ENCODE measurements at regions not wholly inside any gene's neighbourhood (a gene's known extent, or its start where the extent isn't known, plus 50 kb on each side); places are given as distances from the start of the nearest gene placed in this dataset.

- no peaks in the 10 kb centered on the region for H3K4me1 ChIP-seq (ENCODE audit: control insufficient read depth, insufficient read depth, low read length, poor library complexity, severe bottlenecking)
- WGBS, 2 experiments (ENCODE audit: insufficient coverage in 2 of 2): no CpG with 5 or more reads among the region's 2 CpGs
- no peaks in the 10 kb centered on the region for H3K36me3 ChIP-seq (ENCODE audit: control insufficient read depth, insufficient read depth, low read length)
- H3K9me3 ChIP-seq (ENCODE audit: control insufficient read depth, low read length): no peaks in the 10 kb centered on the region
- H3K27ac ChIP-seq (ENCODE audit: low read depth, low read length, severe bottlenecking): no peak overlapping the region
- H3K4me3 ChIP-seq (ENCODE audit: extremely low read depth, insufficient read depth, low read length, poor library complexity, severe bottlenecking): no peak overlapping the region
Measured at GRCh38 chr16:13314633-13315032, 413.2 kb downstream of the SHISA9 start.

- H3K27ac ChIP-seq (ENCODE audit: low read depth, low read length, severe bottlenecking): peak overlapping the region; percentile 23
- H3K36me3 ChIP-seq (ENCODE audit: control insufficient read depth, insufficient read depth, low read length): no peaks in the 10 kb centered on the region
- 81 to 86% methylated on average over 2 of the region's 5 CpGs for WGBS, 2 experiments (ENCODE audit: insufficient coverage in 2 of 2)
- no peaks in the 10 kb centered on the region for H3K4me1 ChIP-seq (ENCODE audit: control insufficient read depth, insufficient read depth, low read length, poor library complexity, severe bottlenecking)
- no peaks in the 10 kb centered on the region for H3K9me3 ChIP-seq (ENCODE audit: control insufficient read depth, low read length)
- H3K4me3 ChIP-seq (ENCODE audit: extremely low read depth, insufficient read depth, low read length, poor library complexity, severe bottlenecking): no peak overlapping the region
Measured at GRCh38 chr16:13315642-13316427, 414.4 kb downstream of the SHISA9 start.

DNA sequence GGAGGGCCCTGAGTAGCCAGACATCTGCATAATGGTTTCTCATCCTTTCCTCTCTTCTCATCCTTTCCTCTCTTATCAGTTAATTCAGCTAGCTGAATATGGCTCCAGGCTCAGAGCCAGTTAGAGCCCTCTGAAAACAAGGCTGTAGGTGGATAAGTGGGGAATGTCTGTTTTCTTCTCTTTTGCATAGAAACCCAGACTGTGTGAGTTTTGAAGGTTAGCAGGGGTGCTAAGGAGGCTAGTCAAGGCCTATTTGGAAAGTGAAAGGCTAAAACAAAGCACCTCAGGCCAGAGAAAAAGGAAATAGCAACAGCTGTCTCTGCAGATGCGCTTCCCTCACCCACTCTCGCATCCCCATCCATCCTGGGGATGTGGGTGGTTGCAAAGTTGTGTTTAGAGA, 420.9 kb downstream of the SHISA9 start:
- Histone ChIP-seq H3K4me3 (ENCODE audit: extremely low read depth, insufficient read depth, low read length, poor library complexity, severe bottlenecking) (no peak overlapping the region), H3K4me1 (ENCODE audit: control insufficient read depth, insufficient read depth, low read length, poor library complexity, severe bottlenecking) (peaks cover 4% of the 10 kb centered on the region), H3K9me3 (ENCODE audit: control insufficient read depth, low read length) (no peaks in the 10 kb centered on the region), H3K36me3 (ENCODE audit: control insufficient read depth, insufficient read depth, low read length) (no peaks in the 10 kb centered on the region), H3K27ac (ENCODE audit: low read depth, low read length, severe bottlenecking) (peak overlapping the region; percentile 16)
- WGBS, 2 experiments (ENCODE audit: insufficient coverage in 2 of 2): no CpG with 5 or more reads among the region's 2 CpGs

DNA sequence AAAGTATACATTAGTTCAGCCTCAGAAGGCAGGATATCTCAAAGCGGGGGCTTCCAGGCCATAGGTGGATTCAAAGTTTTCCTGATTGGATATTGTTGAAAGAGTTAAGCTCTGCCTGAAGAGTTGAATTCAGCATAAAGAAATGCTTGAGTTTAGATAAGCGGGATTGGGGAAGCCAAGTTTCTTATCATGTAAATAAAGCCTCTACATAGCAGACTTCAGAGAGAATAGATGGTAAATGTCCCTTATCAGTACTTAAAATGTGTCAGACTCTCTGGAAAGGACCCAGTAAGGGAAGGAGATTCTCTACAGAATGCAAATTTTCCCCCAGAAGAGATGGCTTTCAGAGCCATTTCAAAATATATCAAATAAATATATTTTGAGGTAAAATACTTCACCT, 423.5 kb downstream of the SHISA9 start:
- Histone ChIP-seq H3K4me1 (ENCODE audit: control insufficient read depth, insufficient read depth, low read length, poor library complexity, severe bottlenecking) (peaks cover 4% of the 10 kb centered on the region), H3K4me3 (ENCODE audit: extremely low read depth, insufficient read depth, low read length, poor library complexity, severe bottlenecking) (no peak overlapping the region), H3K36me3 (ENCODE audit: control insufficient read depth, insufficient read depth, low read length) (no peaks in the 10 kb centered on the region), H3K9me3 (ENCODE audit: control insufficient read depth, low read length) (no peaks in the 10 kb centered on the region), H3K27ac (ENCODE audit: low read depth, low read length, severe bottlenecking) (no peak overlapping the region)
- WGBS, 2 experiments (ENCODE audit: insufficient coverage in 2 of 2): 100% methylated on average over 1 of the region's 2 CpGs

DNA sequence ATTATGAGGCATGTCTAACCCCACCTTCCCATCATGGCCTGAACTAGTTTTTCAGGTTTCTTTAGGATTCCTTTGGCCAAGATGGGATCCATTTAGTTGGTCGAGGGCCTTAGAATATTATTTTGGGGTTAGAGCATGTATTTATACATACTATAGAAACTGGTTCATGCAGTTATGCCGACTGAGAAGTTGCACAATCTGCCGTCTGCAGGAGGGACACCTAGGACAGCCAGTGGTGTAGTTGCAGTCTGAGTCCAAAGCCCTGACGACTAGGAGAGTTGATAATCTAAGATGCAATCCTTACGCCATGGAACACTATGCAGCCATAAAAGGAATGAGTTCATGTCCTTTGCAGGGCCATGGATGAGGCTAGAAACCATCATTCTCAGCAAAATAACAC, 424.0 kb downstream of the SHISA9 start:
- Histone ChIP-seq H3K27ac (ENCODE audit: low read depth, low read length, severe bottlenecking) (no peak overlapping the region), H3K4me3 (ENCODE audit: extremely low read depth, insufficient read depth, low read length, poor library complexity, severe bottlenecking) (no peak overlapping the region), H3K4me1 (ENCODE audit: control insufficient read depth, insufficient read depth, low read length, poor library complexity, severe bottlenecking) (peaks cover 4% of the 10 kb centered on the region), H3K9me3 (ENCODE audit: control insufficient read depth, low read length) (no peaks in the 10 kb centered on the region), H3K36me3 (ENCODE audit: control insufficient read depth, insufficient read depth, low read length) (no peaks in the 10 kb centered on the region)
- 67 to 100% methylated on average over 2 to 3 of the region's 5 CpGs for WGBS, 2 experiments (ENCODE audit: insufficient coverage in 2 of 2)

- Histone ChIP-seq H3K36me3 (ENCODE audit: control insufficient read depth, insufficient read depth, low read length) (no peaks in the 10 kb centered on the region), H3K27ac (ENCODE audit: low read depth, low read length, severe bottlenecking) (no peak overlapping the region), H3K9me3 (ENCODE audit: control insufficient read depth, low read length) (no peaks in the 10 kb centered on the region), H3K4me1 (ENCODE audit: control insufficient read depth, insufficient read depth, low read length, poor library complexity, severe bottlenecking) (no peaks in the 10 kb centered on the region), H3K4me3 (ENCODE audit: extremely low read depth, insufficient read depth, low read length, poor library complexity, severe bottlenecking) (no peak overlapping the region)
- WGBS, 2 experiments (ENCODE audit: insufficient coverage in 2 of 2): 100% methylated on average over 2 of the region's 2 CpGs
Measured at GRCh38 chr16:13331918-13332317, 430.5 kb downstream of the SHISA9 start.

GRCh38 chr16:13332713-13333255, 431.4 kb downstream of the SHISA9 start:
- H3K4me1 ChIP-seq (ENCODE audit: control insufficient read depth, insufficient read depth, low read length, poor library complexity, severe bottlenecking): no peaks in the 10 kb centered on the region
- no peaks in the 10 kb centered on the region for H3K9me3 ChIP-seq (ENCODE audit: control insufficient read depth, low read length)
- no peak overlapping the region for H3K4me3 ChIP-seq (ENCODE audit: extremely low read depth, insufficient read depth, low read length, poor library complexity, severe bottlenecking)
- WGBS, 2 experiments (ENCODE audit: insufficient coverage in 2 of 2): 65 to 90% methylated on average over 4 of the region's 7 CpGs
- H3K36me3 ChIP-seq (ENCODE audit: control insufficient read depth, insufficient read depth, low read length): no peaks in the 10 kb centered on the region
- H3K27ac ChIP-seq (ENCODE audit: low read depth, low read length, severe bottlenecking): no peak overlapping the region

DNA sequence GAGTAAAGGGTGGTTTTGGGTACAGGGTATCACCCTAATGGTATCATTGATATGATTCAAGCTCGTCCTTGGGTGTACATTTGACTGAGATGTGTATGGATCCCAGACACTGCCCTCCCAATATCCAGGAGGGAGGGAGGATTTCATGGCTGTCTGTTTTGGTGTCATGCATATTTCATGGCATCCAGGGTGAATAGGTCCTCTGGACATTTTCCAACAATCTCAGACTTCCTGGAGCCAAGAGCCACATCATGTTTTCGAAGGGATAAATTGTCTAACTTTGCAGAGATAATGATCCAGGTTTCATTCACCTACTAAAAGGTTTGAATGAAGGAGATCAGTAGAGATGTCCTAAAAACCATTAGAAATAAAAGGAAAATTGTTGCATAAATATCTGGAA, 431.9 kb downstream of the SHISA9 start:
- Histone ChIP-seq H3K36me3 (ENCODE audit: control insufficient read depth, insufficient read depth, low read length) (no peaks in the 10 kb centered on the region), H3K4me1 (ENCODE audit: control insufficient read depth, insufficient read depth, low read length, poor library complexity, severe bottlenecking) (no peaks in the 10 kb centered on the region), H3K4me3 (ENCODE audit: extremely low read depth, insufficient read depth, low read length, poor library complexity, severe bottlenecking) (no peak overlapping the region), H3K27ac (ENCODE audit: low read depth, low read length, severe bottlenecking) (no peak overlapping the region), H3K9me3 (ENCODE audit: control insufficient read depth, low read length) (no peaks in the 10 kb centered on the region)
- WGBS, 2 experiments (ENCODE audit: insufficient coverage in 2 of 2): 100% methylated on average over 1 of the region's 2 CpGs; no CpG with 5 or more reads in 1 of the 2 experiments

GRCh38 chr16:13335879-13336278, 434.5 kb downstream of the SHISA9 start:
- Histone ChIP-seq H3K36me3 (ENCODE audit: control insufficient read depth, insufficient read depth, low read length) (no peaks in the 10 kb centered on the region), H3K9me3 (ENCODE audit: control insufficient read depth, low read length) (no peaks in the 10 kb centered on the region), H3K27ac (ENCODE audit: low read depth, low read length, severe bottlenecking) (no peak overlapping the region), H3K4me1 (ENCODE audit: control insufficient read depth, insufficient read depth, low read length, poor library complexity, severe bottlenecking) (no peaks in the 10 kb centered on the region), H3K4me3 (ENCODE audit: extremely low read depth, insufficient read depth, low read length, poor library complexity, severe bottlenecking) (no peak overlapping the region)
- WGBS, 2 experiments (ENCODE audit: insufficient coverage in 2 of 2): 100% methylated on average over 4 of the region's 6 CpGs; no CpG with 5 or more reads in 1 of the 2 experiments

- WGBS, 2 experiments (ENCODE audit: insufficient coverage in 2 of 2): 100% methylated on average over 1 of the region's 1 CpG; no CpG with 5 or more reads in 1 of the 2 experiments
- no peaks in the 10 kb centered on the region for H3K36me3 ChIP-seq (ENCODE audit: control insufficient read depth, insufficient read depth, low read length)
- no peak overlapping the region for H3K4me3 ChIP-seq (ENCODE audit: extremely low read depth, insufficient read depth, low read length, poor library complexity, severe bottlenecking)
- H3K9me3 ChIP-seq (ENCODE audit: control insufficient read depth, low read length): no peaks in the 10 kb centered on the region
- no peak overlapping the region for H3K27ac ChIP-seq (ENCODE audit: low read depth, low read length, severe bottlenecking)
- H3K4me1 ChIP-seq (ENCODE audit: control insufficient read depth, insufficient read depth, low read length, poor library complexity, severe bottlenecking): no peaks in the 10 kb centered on the region
Measured at GRCh38 chr16:13336335-13336734, 434.9 kb downstream of the SHISA9 start.
